ENCODE measurements at regions not wholly inside any gene's neighbourhood (a gene's known extent, or its start where the extent isn't known, plus 50 kb on each side); places are given as distances from the start of the nearest gene placed in this dataset.

DNA sequence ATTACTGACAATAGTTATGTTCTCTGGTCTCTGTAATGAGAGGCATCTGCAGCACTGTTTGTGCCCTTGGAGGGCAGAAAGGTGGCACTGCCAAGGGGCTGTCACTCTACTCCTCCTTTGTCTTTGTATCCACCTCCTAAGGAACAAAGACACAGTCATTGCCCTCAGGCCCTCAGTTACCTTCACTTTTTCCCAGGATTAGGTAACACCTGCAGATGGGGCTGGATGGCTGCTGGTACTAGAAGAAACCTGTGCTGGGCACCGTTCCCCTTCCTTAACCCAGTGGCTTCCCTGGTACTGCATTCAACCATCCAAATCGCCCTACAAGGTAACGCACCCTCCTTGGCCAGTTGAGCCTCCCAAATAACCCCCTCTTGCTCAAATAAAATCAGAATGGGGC is 246.9 kb upstream of the NEBL start:
- Mint-ChIP-seq H3K36me3 (peaks cover 2% of the 10 kb centered on the region), H3K27me3 (ENCODE audit: low read depth) (no peaks in the 10 kb centered on the region), H3K4me3 (no peak overlapping the region), H3K27ac (no peak overlapping the region), H3K9me3 (no peaks in the 10 kb centered on the region), H3K4me1 (peaks cover 5% of the 10 kb centered on the region)
- DNase-seq (ENCODE audit: low spot score in 2 of 2, unreplicated experiment in 2 of 2) = no peak
- TF ChIP-seq, protein P1, sequence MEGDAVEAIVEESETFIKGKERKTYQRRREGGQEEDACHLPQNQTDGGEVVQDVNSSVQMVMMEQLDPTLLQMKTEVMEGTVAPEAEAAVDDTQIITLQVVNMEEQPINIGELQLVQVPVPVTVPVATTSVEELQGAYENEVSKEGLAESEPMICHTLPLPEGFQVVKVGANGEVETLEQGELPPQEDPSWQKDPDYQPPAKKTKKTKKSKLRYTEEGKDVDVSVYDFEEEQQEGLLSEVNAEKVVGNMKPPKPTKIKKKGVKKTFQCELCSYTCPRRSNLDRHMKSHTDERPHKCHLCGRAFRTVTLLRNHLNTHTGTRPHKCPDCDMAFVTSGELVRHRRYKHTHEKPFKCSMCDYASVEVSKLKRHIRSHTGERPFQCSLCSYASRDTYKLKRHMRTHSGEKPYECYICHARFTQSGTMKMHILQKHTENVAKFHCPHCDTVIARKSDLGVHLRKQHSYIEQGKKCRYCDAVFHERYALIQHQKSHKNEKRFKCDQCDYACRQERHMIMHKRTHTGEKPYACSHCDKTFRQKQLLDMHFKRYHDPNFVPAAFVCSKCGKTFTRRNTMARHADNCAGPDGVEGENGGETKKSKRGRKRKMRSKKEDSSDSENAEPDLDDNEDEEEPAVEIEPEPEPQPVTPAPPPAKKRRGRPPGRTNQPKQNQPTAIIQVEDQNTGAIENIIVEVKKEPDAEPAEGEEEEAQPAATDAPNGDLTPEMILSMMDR (IDR thresholded peaks at IDR 0.05; ENCODE audit: unreplicated experiment) = no peak

DNA sequence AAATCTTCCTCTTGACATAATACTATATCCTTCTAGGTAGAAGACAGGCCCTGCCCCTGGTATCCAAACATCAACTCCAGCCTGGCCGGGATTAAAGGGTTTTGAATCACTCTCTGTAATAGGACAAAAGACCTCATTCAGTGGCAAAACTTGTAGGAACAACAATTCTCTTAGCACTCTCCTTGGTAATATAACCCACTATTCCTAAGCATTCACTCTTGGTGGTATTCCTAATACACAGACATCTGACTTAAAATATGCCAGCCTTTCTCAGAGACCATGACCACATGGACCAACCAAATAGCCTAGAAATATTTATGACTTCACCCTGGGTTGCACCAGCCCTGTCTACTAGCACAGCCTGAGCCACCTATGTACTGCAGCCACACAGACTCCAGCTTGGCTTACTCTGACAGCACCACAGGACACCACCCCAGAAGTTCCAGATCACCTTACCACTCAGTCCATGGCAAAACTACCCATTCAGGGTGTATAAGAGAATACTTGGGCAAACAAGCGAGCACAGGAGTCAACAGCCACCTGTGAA is 244.9 kb upstream of the NEBL start:
- Mint-ChIP-seq H3K9me3 (no peaks in the 10 kb centered on the region), H3K4me1 (peaks cover 11% of the 10 kb centered on the region), H3K27me3 (ENCODE audit: low read depth) (no peaks in the 10 kb centered on the region), H3K4me3 (no peak overlapping the region), H3K27ac (no peak overlapping the region), H3K36me3 (no peaks in the 10 kb centered on the region)
- no peak for DNase-seq (ENCODE audit: low spot score in 2 of 2, unreplicated experiment in 2 of 2)
- TF ChIP-seq, protein P1 (IDR thresholded peaks at IDR 0.05; ENCODE audit: unreplicated experiment) = no peak

DNA sequence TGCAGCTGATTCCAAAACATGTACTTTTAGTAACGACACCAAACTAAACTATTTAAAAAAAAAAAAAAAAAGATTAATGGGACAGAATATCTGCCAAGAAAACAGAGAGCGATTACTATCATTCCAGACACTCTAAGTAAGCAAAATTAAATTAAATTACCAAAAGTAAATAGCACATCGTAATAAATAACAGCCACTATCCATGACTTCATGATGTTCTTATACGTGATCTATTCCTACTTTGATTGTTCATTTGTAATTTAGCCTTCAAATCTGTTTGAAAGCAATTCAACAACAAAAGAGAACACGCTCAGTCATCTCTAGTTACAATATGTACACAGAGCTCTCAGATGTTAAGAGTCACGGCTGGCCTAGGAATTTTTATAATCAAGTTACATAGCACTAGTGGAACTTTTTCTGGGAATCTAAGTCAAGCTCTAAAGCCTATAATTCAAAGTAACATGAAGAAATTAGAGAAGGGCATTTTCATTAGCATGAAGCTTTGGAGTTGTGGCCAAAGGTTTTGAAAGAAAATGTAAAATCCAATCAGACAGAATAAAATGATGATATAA is 241.7 kb upstream of the NEBL start:
- H3K36me3 Mint-ChIP-seq = no peaks in the 10 kb centered on the region
- peak overlapping the region; percentile 28 for H3K27ac Mint-ChIP-seq
- peaks cover 14% of the 10 kb centered on the region for H3K4me1 Mint-ChIP-seq
- no peak for DNase-seq (ENCODE audit: low spot score in 2 of 2, unreplicated experiment in 2 of 2)
- no peaks in the 10 kb centered on the region for H3K9me3 Mint-ChIP-seq
- TF ChIP-seq, protein P1 (IDR thresholded peaks at IDR 0.05; ENCODE audit: unreplicated experiment) = no peak
- H3K4me3 Mint-ChIP-seq = no peak overlapping the region
- H3K27me3 Mint-ChIP-seq (ENCODE audit: low read depth) = no peaks in the 10 kb centered on the region

DNA sequence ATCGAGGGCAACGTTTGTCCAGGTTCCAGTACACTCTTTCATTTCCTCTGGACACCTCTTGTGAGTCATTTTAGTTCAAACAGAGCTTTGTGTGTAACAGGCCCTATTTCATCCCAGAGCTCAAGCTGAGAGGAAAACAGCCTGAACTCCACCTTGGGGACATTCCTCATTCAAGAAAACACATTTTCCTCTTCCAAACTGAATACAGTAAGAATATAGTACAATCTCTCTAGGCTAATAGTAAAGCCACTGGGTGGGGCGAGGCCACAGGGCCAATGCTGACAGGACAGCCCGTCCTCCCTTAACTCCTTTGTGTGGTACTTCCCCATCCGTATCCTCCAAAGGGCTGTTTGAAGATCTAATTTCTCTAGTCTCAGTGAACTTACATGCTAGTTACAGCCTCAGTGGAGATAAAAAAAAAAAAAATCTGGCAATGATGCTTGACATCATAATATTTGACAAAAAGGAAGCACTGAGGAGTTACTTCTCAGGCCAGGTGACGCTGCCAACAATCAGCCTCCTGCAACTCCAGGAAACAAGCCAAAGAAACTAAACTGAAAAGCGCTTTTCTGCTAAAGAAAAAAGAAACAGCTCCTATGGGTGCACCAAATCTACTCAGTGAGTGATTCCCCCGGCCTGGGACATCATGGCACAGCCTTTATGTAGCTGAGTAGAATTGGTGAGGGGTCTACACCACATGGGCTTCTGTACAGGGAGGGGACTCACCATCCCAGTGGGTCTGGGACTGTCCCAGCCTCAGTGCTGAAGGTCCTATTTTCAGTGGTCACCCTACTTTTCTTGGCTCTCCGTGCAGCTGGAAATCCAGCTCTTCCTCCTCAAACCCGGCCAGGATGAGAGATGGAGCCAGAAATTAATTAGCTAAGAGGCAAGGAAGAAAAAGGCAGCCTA is 238.2 kb upstream of the NEBL start:
- Mint-ChIP-seq H3K27me3 (ENCODE audit: low read depth) (no peaks in the 10 kb centered on the region), H3K36me3 (no peaks in the 10 kb centered on the region), H3K4me3 (no peak overlapping the region), H3K4me1 (peaks cover 14% of the 10 kb centered on the region), H3K27ac (no peak overlapping the region), H3K9me3 (no peaks in the 10 kb centered on the region)
- no peak for DNase-seq (ENCODE audit: low spot score in 2 of 2, unreplicated experiment in 2 of 2)
- TF ChIP-seq, protein P1 (IDR thresholded peaks at IDR 0.05; ENCODE audit: unreplicated experiment) = no peak

GRCh38 chr10:21134645-21135022 is 237.5 kb upstream of the NEBL start:
- TF ChIP-seq, protein P1 (IDR thresholded peaks at IDR 0.05; ENCODE audit: unreplicated experiment) = no peak
- no peaks in the 10 kb centered on the region for H3K27me3 Mint-ChIP-seq (ENCODE audit: low read depth)
- H3K4me3 Mint-ChIP-seq = no peak overlapping the region
- H3K27ac Mint-ChIP-seq = no peak overlapping the region
- DNase-seq (ENCODE audit: low spot score in 2 of 2, unreplicated experiment in 2 of 2) = no peak
- peaks cover 1% of the 10 kb centered on the region for H3K9me3 Mint-ChIP-seq
- H3K36me3 Mint-ChIP-seq = no peaks in the 10 kb centered on the region
- H3K4me1 Mint-ChIP-seq = peaks cover 14% of the 10 kb centered on the region
